A673 (cell line): ENCODE measurements at regions not wholly inside any gene's neighbourhood (a gene's known extent, or its start where the extent isn't known, plus 50 kb on each side); places are given as distances from the start of the nearest gene placed in this dataset.

Experiments
- BruUV-seq: library from RNA; stranded (reverse); fragments of 400-500 nt; replicated peaks from 2 replicates; lab custom pipeline; 2021; lab: Mats Ljungman, UMichigan
- CTCF ChIA-PET: fragments of 300-600 bp; sonication (Branson Sonifier 250); formaldehyde crosslinking; loops from one replicate; lab custom pipeline; 2022; ENCODE audit warnings: antibody characterized with exemption; lab: Charles Lee
- POLR2A ChIA-PET: fragments of 300-600 bp; sonication (Branson Sonifier 250); formaldehyde crosslinking; loops from one replicate; lab custom pipeline; 2022; ENCODE audit warnings: antibody characterized with exemption; ENCODE audit not compliant: low non-redundant PET; lab: Charles Lee
- DNase-seq: peaks from one replicate; pipeline ENCODE4 v3.0.0-alpha.2; 2015; ENCODE audit warnings: low spot score
- H3K27ac ChIP-seq: fragments of 200-600 bp; sonication (generic); 2 replicates; pipeline ENCODE4 v1.5.1; 2016; ENCODE audit warnings: mixed run types, low read depth, mild to moderate bottlenecking, mixed read lengths, antibody characterized with exemption, low read length; ENCODE audit not compliant: poor library complexity, severe bottlenecking
- H3K27me3 ChIP-seq: fragments of 200-600 bp; sonication (generic); replicated peaks from 2 replicates; pipeline ENCODE4 v1.6.1; 2017; ENCODE audit warnings: mixed run types, low read depth, mild to moderate bottlenecking, mixed read lengths, antibody characterized with exemption, low read length; ENCODE audit not compliant: insufficient read depth, poor library complexity
- H3K36me3 ChIP-seq: fragments of 200-600 bp; sonication (generic); 2 replicates; pipeline ENCODE4 v1.6.1; 2016; ENCODE audit warnings: mixed run types, mild to moderate bottlenecking, mixed read lengths, antibody characterized with exemption, low read length; ENCODE audit not compliant: insufficient read depth, poor library complexity, severe bottlenecking
- H3K4me1 ChIP-seq: fragments of 200-600 bp; sonication (generic); 2 replicates; pipeline ENCODE4 v1.6.1; 2017; ENCODE audit warnings: mixed run types, mild to moderate bottlenecking, mixed read lengths, antibody characterized with exemption, low read length; ENCODE audit not compliant: insufficient read depth, poor library complexity, severe bottlenecking
- H3K4me3 ChIP-seq: fragments of 200-600 bp; sonication (generic); 2 replicates; pipeline ENCODE4 v1.5.1; 2016; ENCODE audit warnings: low read depth, mixed run types, mild to moderate bottlenecking, mixed read lengths, low read length; ENCODE audit not compliant: poor library complexity, severe bottlenecking
- H3K9me3 ChIP-seq: fragments of 200-600 bp; sonication (generic); 2 replicates; pipeline ENCODE4 v1.6.1; 2016; ENCODE audit warnings: mixed run types, low read depth, mild to moderate bottlenecking, mixed read lengths, antibody characterized with exemption, low read length; ENCODE audit not compliant: poor library complexity, severe bottlenecking
- EZH2 ChIP-seq: fragments of 200-600 bp; sonication (generic); IDR thresholded peaks from 2 replicates; pipeline ENCODE4 v1.6.1; 2017; ENCODE audit warnings: borderline replicate concordance, low read depth, mild to moderate bottlenecking, mixed read lengths, antibody characterized with exemption, low read length; ENCODE audit not compliant: poor library complexity, severe bottlenecking
- intact Hi-C: fragments of 100-400 bp; cut with micrococcal nuclease; formaldehyde crosslinking; loops from one replicate; pipeline ENCODE4 v1.10.0; 2022; ENCODE audit not compliant: unreplicated experiment
- TF ChIP-seq, protein P1 (sequence below): fragments of 300-800, 200-600 bp; sonication (generic); conservative IDR thresholded peaks from 2 replicates; pipeline ENCODE4 v1.5.1; 2017; ENCODE audit warnings: low read depth, mild to moderate bottlenecking, antibody characterized with exemption, low read length, moderate library complexity, mixed read lengths

DNA sequence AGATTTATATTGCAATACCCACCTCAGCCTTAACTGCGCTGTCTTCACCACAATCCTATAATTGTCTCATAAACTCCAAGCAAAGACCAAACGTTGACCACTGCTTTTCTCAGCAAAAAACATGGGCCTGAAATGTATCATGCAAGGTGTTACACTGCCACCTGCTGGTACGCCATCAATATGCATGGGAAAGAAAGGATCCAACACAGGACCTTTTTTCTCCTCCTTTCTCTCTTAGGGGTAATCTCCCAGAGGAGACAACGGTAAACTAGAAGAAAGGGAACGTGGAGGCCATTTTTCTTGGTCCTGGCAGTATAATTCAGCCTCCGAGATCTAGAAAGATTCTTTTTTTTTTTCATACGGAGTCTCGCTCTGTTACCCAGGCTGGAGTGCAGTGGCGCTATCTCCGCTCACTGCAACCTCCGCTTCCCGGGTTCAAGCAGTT, 79.1 kb upstream of the MPP7 start:
- TF ChIP-seq EZH2, result no peak
- TF ChIP-seq, protein P1, sequence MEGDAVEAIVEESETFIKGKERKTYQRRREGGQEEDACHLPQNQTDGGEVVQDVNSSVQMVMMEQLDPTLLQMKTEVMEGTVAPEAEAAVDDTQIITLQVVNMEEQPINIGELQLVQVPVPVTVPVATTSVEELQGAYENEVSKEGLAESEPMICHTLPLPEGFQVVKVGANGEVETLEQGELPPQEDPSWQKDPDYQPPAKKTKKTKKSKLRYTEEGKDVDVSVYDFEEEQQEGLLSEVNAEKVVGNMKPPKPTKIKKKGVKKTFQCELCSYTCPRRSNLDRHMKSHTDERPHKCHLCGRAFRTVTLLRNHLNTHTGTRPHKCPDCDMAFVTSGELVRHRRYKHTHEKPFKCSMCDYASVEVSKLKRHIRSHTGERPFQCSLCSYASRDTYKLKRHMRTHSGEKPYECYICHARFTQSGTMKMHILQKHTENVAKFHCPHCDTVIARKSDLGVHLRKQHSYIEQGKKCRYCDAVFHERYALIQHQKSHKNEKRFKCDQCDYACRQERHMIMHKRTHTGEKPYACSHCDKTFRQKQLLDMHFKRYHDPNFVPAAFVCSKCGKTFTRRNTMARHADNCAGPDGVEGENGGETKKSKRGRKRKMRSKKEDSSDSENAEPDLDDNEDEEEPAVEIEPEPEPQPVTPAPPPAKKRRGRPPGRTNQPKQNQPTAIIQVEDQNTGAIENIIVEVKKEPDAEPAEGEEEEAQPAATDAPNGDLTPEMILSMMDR, result peak; percentile 90
- no peak overlapping the region for H3K4me3 ChIP-seq
- no peaks in the 10 kb centered on the region for H3K36me3 ChIP-seq
- H3K27me3 ChIP-seq, result no peaks in the 10 kb centered on the region
- CTCF ChIA-PET, result interaction anchor here (0.6 to 1.7 kb wide), 2 partner anchors 128 to 131 kb away, joined by 5 to 7 read pairs; no protein-coding TSS in a partner anchor
- BruUV-seq, result no TSS peak
- no peaks in the 10 kb centered on the region for H3K4me1 ChIP-seq
- POLR2A ChIA-PET, result no interaction called here
- no peaks in the 10 kb centered on the region for H3K9me3 ChIP-seq
- intact Hi-C loops, result loop anchor here (2.0 to 10.0 kb wide), 3 partner anchors 80 to 637 kb away; partner anchors contain the start of genes MKX and MPP7
- peak; percentile 91 for DNase-seq
- no peak overlapping the region for H3K27ac ChIP-seq

DNA sequence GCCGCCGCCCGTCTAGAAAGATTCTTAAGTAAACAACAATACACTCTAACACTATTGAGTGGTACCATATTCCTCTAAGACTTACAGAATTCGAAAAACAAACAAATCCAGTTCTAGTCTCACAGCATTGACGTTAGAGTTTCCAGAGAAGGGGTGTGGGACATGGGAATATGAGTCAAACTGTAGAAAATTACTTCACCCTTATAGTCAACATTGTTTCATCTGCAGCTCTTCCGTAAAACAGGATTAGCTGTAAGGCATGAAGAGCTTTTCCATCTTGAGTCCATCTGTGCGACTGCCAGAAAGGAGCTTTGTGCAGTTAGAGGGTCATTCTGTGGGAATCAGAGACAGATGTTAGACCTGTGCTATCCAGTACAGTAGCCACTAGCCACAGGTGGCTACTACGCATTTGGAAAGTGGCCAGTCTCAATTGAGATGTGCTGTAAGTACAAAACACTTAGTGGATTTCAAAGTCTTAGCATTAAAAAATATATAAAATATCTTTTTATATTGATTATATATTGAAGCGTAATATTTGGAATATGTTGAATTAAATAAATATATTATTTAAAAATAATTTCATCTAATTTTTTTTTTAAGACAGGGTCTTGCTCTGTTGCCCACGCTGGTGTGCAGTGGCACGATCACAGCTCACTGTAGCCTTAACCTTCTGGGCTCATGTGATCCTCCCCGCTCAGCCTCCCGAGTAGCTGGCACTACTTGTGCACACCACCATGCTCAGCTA, 79.8 kb upstream of the MPP7 start:
- Histone ChIP-seq H3K27ac (no peak overlapping the region), H3K4me3 (no peak overlapping the region), H3K36me3 (no peaks in the 10 kb centered on the region), H3K27me3 (no peaks in the 10 kb centered on the region), H3K4me1 (no peaks in the 10 kb centered on the region), H3K9me3 (no peaks in the 10 kb centered on the region)
- intact Hi-C loops, result loop anchor here (2.0 to 10.0 kb wide), 3 partner anchors 80 to 638 kb away; partner anchors contain the start of genes MKX and MPP7
- no TSS peak for BruUV-seq
- ChIA-PET POLR2A (no interaction called here), CTCF (interaction anchor here (0.6 to 1.0 kb wide), 3 partner anchors 131 to 1014 kb away, joined by 3 to 17 read pairs (median 3); no protein-coding TSS in a partner anchor)
- peak; percentile 7 for DNase-seq
- no peak for TF ChIP-seq EZH2
- TF ChIP-seq, protein P1, result no peak

DNA sequence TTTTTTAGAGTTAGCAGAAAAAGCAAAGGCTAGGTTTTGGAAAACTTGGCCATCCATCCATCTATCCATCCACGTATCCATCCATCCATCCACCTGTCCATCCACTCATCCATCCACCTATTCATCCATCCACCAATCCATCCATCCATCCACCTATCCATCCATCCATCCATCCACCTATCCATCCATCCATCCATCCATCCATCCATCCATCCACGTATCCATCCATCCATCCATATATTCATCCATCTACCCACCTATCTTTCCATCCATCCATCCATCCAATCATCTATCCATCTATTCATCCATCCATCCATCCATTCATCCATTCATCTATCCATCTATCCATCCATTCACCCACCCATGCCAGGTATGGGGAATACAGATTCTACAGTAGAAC, 81.7 kb upstream of the MPP7 start:
- no peak for TF ChIP-seq EZH2
- TF ChIP-seq, protein P1, result no peak
- Histone ChIP-seq H3K36me3 (no peaks in the 10 kb centered on the region), H3K27ac (no peak overlapping the region), H3K4me1 (no peaks in the 10 kb centered on the region), H3K9me3 (no peaks in the 10 kb centered on the region), H3K27me3 (no peaks in the 10 kb centered on the region), H3K4me3 (no peak overlapping the region)
- CTCF ChIA-PET, result no interaction called here
- no peak for DNase-seq
- intact Hi-C loops, result loop anchor here (5.0 to 10.0 kb wide), 2 partner anchors 82 to 640 kb away; partner anchors contain the start of genes MKX and MPP7
- POLR2A ChIA-PET, result no interaction called here
- no TSS peak for BruUV-seq
